K562 (cell line): ENCODE measurements at regions not wholly inside any gene's neighbourhood (a gene's known extent, or its start where the extent isn't known, plus 50 kb on each side); places are given as distances from the start of the nearest gene placed in this dataset.

Experiments used
- ATAC-seq: fragments of 200-7000 bp; cut with Tn5 transposase; 3 replicates; pipeline ENCODE4 v1.9.1; 2020; ENCODE audit warnings: moderate library complexity
- BruUV-seq: library from RNA; stranded (reverse); fragments of 400-500 nt; replicated peaks from 2 replicates; lab custom pipeline; 2021; lab: Mats Ljungman, UMichigan
- CTCF ChIA-PET: fragments of 300-600 bp; formaldehyde crosslinking; extraction: SDS; loops from one replicate; lab custom pipeline; 2021; ENCODE audit warnings: low intra/inter-chr PET ratio; lab: Yijun Ruan, JAX
- POLR2A ChIA-PET: fragments of 300-600, 350-650 bp; sonication (Branson Sonifier 250); formaldehyde crosslinking; extraction: SDS; loops from one replicate; lab custom pipeline; 2021; ENCODE audit warnings: antibody characterized with exemption, inconsistent platforms; lab: Yijun Ruan, JAX
- DNase-seq, 4 experiments: peaks; one replicate each; pipeline versions ENCODE4 v3.0.0 to v3.0.0-alpha.2; 2011 to 2018; ENCODE audit warnings: low spot score in 3 of 4, mixed read lengths in 3 of 4; ENCODE audit errors: extremely low read depth in 1 of 4
- FAIRE-seq: peaks from 2 replicates; lab custom pipeline; 2011; peaks lifted over from hg19 to GRCh38; lab: Jason Lieb, UNC
- H2AFZ ChIP-seq: 2 replicates; pipeline ENCODE4 v1.6.0; 2011; ENCODE audit warnings: low read depth, low read length, control low read depth, inconsistent platforms
- H3K27ac ChIP-seq: fragments of 200-600 bp; 3 replicates; pipeline ENCODE4 v1.8.0; 2011; ENCODE audit warnings: low read depth, mild to moderate bottlenecking, control low read depth, inconsistent platforms, low read length, moderate library complexity, mixed read lengths; ENCODE audit errors: extremely low read depth
- H3K27me3 ChIP-seq, 2 experiments: fragments of 300-600 bp in 1 of 2; 2 replicates in 1 of 2; 3 replicates in 1 of 2; pipeline versions ENCODE4 v1.6.0 to v1.8.0; 2011; ENCODE audit warnings: inconsistent platforms in 2 of 2, low read length in 2 of 2, mild to moderate bottlenecking in 1 of 2, mixed read lengths in 1 of 2, moderate library complexity in 1 of 2; ENCODE audit not compliant: control insufficient read depth in 2 of 2, insufficient read depth in 2 of 2
- H3K36me3 ChIP-seq: fragments of 300-600 bp; 3 replicates; pipeline ENCODE4 v1.8.0; 2011; ENCODE audit warnings: mild to moderate bottlenecking, low read length, inconsistent platforms; ENCODE audit not compliant: control insufficient read depth, insufficient read depth
- H3K4me1 ChIP-seq, 2 experiments: fragments of 200-600 bp in 1 of 2; replicated peaks in 1 of 2; 2 replicates in 1 of 2; 3 replicates in 1 of 2; pipeline versions ENCODE4 v1.5.1 to v1.8.0; 2011; ENCODE audit warnings: inconsistent platforms in 2 of 2, low read length in 2 of 2, mild to moderate bottlenecking in 1 of 2, mixed read lengths in 1 of 2, moderate library complexity in 1 of 2; ENCODE audit not compliant: control insufficient read depth in 2 of 2, insufficient read depth in 2 of 2
- H3K4me2 ChIP-seq: 2 replicates; pipeline ENCODE4 v1.6.1; 2011; ENCODE audit warnings: low read length, control low read depth, inconsistent platforms, mixed read lengths; ENCODE audit not compliant: insufficient read depth
- H3K4me3 ChIP-seq: fragments of 200-600 bp; sonication (generic), shearing (Covaris generic); 2 replicates; pipeline ENCODE4 v1.5.1; 2016; ENCODE audit warnings: control low read depth, inconsistent platforms
- H3K79me2 ChIP-seq: fragments of 200-600 bp; 3 replicates; pipeline ENCODE4 v1.8.0; 2011; ENCODE audit warnings: low read length, inconsistent platforms; ENCODE audit not compliant: control insufficient read depth, insufficient read depth
- H3K9ac ChIP-seq, 2 experiments: 2 replicates each; pipeline versions ENCODE4 v1.6.0 to v1.6.1; 2011; ENCODE audit warnings: low read depth in 2 of 2, low read length in 2 of 2, control low read depth in 1 of 2, inconsistent platforms in 1 of 2, mild to moderate bottlenecking in 1 of 2, mixed read lengths in 1 of 2; ENCODE audit not compliant: insufficient read depth in 1 of 2
- H3K9me1 ChIP-seq: one replicate; pipeline ENCODE4 v1.6.0; 2011; ENCODE audit warnings: inconsistent platforms, mild to moderate bottlenecking, low read length, moderate library complexity; ENCODE audit not compliant: control insufficient read depth, insufficient read depth
- H3K9me3 ChIP-seq: replicated peaks from 2 replicates; pipeline ENCODE4 v1.5.1; 2011; ENCODE audit warnings: low read depth, low read length, inconsistent platforms; ENCODE audit not compliant: control insufficient read depth, insufficient read depth
- H4K20me1 ChIP-seq: replicated peaks from 2 replicates; pipeline ENCODE4 v1.6.1; 2011; ENCODE audit warnings: low read length, inconsistent platforms, mixed read lengths; ENCODE audit not compliant: control insufficient read depth, insufficient read depth
- ADNP ChIP-seq: fragments of 200-800 bp; sonication (Bioruptor generic); IDR thresholded peaks from 2 replicates; pipeline ENCODE4 v1.6.1; 2016; ENCODE audit warnings: missing genetic modification characterization, missing compliant biosample characterization
- RBBP5 ChIP-seq: fragments of 200-600 bp; sonication (generic); IDR thresholded peaks from 2 replicates; pipeline ENCODE4 v1.6.1; 2012; ENCODE audit warnings: borderline replicate concordance, mild to moderate bottlenecking, low read length, control low read depth, inconsistent platforms; ENCODE audit not compliant: insufficient read depth, poor library complexity, severe bottlenecking
- SPI1 ChIP-seq: IDR thresholded peaks from 2 replicates; pipeline ENCODE4 v1.6.1; 2011; ENCODE audit warnings: low read depth, low read length, control low read depth, borderline replicate concordance
- SRF ChIP-seq, 2 experiments: fragments of 250-450, 450-650 bp in 1 of 2; sonication (Bioruptor Pico) in 1 of 2; sonication (generic) in 1 of 2; formaldehyde crosslinking; IDR thresholded peaks; 2 replicates each; pipeline versions ENCODE4 v1.5.0 to v1.5.1; 2020 to 2022; ENCODE audit warnings: mild to moderate bottlenecking in 1 of 2, missing genetic modification reagents in 1 of 2
- ZNF316 ChIP-seq: fragments of 450-650 bp; IDR thresholded peaks from 2 replicates; pipeline ENCODE4 v1.6.1; 2016
- WGBS: fragments of 100-300 bp; shearing (Covaris generic); methylation state at CpG from one replicate; pipeline ENCODE4 v1.1.6; 2016; ENCODE audit warnings: low coverage, mixed read lengths; ENCODE audit not compliant: insufficient coverage; ENCODE audit errors: missing lambda C conversion rate; 5-methylcytosine and 5-hydroxymethylcytosine counted together
- in situ Hi-C: fragments of 300-500 bp; cut with MboI; formaldehyde crosslinking; loops from 4 replicates; pipeline ENCODE4 v1.15.0; 2018; ENCODE audit warnings: inconsistent platforms, mixed read lengths
- intact Hi-C: fragments of 100-400 bp; cut with micrococcal nuclease; formaldehyde crosslinking; loops from 2 replicates; pipeline ENCODE4 v1.14.2; 2022
- TF ChIP-seq, protein P1 (sequence below), 2 experiments: fragments of 450-650 bp; conservative IDR thresholded peaks; 2 replicates each; pipeline ENCODE4 v1.6.1; 2017; ENCODE audit warnings: mild to moderate bottlenecking in 2 of 2, moderate library complexity in 2 of 2
- TF ChIP-seq, protein P2 (sequence below): fragments of 250-450 bp; sonication (Bioruptor Pico); IDR thresholded peaks from 2 replicates; pipeline ENCODE4 v1.5.0; 2021
- TF ChIP-seq, protein P3 (sequence below), 2 experiments: fragments of 450-650 bp in 1 of 2; sonication (generic) in 1 of 2; formaldehyde crosslinking in 1 of 2; IDR thresholded peaks; 2 replicates each; pipeline versions ENCODE4 v1.7.1 to v1.9.0; 2016 to 2022; ENCODE audit warnings: inconsistent platforms in 1 of 2, mild to moderate bottlenecking in 1 of 2, missing genetic modification reagents in 1 of 2

DNA sequence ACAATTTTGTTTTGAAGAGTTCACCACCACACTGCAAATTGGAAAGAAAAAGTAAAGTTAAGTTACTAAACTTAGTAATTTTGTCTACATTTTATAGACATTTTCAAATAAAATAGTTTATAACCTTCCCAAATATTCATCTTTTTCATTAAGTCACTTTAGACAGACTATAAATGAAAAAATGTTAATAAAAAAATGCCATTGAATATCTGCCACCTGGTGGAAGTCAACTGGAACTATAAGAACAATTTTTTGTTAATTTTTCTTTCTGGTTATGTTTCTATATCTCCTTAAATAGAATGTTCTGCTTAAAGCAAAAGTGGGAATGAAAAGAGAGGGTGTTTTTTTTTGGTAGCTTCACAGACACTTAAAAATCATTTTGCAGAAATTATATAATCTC is 534.4 kb upstream of the PCDH10 start (continued):
- TF ChIP-seq, protein P1, sequence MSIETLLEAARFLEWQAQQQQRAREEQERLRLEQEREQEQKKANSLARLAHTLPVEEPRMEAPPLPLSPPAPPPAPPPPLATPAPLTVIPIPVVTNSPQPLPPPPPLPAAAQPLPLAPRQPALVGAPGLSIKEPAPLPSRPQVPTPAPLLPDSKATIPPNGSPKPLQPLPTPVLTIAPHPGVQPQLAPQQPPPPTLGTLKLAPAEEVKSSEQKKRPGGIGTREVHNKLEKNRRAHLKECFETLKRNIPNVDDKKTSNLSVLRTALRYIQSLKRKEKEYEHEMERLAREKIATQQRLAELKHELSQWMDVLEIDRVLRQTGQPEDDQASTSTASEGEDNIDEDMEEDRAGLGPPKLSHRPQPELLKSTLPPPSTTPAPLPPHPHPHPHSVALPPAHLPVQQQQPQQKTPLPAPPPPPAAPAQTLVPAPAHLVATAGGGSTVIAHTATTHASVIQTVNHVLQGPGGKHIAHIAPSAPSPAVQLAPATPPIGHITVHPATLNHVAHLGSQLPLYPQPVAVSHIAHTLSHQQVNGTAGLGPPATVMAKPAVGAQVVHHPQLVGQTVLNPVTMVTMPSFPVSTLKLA (conservative IDR thresholded peaks at IDR 0.05), result no peak
- no peak for TF ChIP-seq SRF (CRISPR knock-in tag; IDR thresholded peaks at IDR 0.05)
- no peak for TF ChIP-seq SPI1

DNA sequence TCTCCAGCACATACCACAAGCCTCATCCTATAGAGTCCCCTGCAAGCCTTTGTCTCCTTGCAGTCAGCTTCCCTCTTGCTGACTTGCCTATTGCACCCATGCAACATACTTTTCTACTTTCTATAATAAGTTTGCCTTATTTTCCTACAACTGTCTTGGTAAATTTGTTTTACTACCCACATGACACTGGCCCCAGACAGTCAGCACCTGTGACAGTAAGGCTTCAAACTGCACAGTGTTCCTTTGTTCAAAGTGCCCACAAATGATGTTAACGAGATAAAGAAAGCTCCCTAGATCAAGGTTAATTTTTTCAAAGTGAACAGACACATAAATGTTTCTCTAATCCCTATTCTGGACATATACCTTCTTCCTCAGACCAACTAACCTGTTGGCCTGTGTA is 529.1 kb upstream of the PCDH10 start:
- H3K9ac ChIP-seq, result no peak overlapping the region
- DNase-seq (no peak), ATAC-seq (no peak), FAIRE-seq (no peak)
- ChIA-PET POLR2A (no interaction called here), CTCF (no interaction called here)
- H3K27me3 ChIP-seq, result no peaks in the 10 kb centered on the region
- H3K4me1 ChIP-seq, result no peaks in the 10 kb centered on the region
- no peak overlapping the region for H3K27ac ChIP-seq
- no TSS peak for BruUV-seq
- no peaks in the 10 kb centered on the region for H3K9me1 ChIP-seq
- no peaks in the 10 kb centered on the region for H3K79me2 ChIP-seq
- no peak overlapping the region for H3K4me2 ChIP-seq
- H3K9me3 ChIP-seq, result no peaks in the 10 kb centered on the region
- 0% methylated on average over 1 of the region's 1 CpG for WGBS
- H3K4me3 ChIP-seq, result no peak overlapping the region
- no peak overlapping the region for H2AFZ ChIP-seq
- in situ Hi-C loops (no loop called here), intact Hi-C loops (no loop called here)
- no peaks in the 10 kb centered on the region for H4K20me1 ChIP-seq
- no peaks in the 10 kb centered on the region for H3K36me3 ChIP-seq
- no peak for TF ChIP-seq ADNP
- TF ChIP-seq, protein P2, sequence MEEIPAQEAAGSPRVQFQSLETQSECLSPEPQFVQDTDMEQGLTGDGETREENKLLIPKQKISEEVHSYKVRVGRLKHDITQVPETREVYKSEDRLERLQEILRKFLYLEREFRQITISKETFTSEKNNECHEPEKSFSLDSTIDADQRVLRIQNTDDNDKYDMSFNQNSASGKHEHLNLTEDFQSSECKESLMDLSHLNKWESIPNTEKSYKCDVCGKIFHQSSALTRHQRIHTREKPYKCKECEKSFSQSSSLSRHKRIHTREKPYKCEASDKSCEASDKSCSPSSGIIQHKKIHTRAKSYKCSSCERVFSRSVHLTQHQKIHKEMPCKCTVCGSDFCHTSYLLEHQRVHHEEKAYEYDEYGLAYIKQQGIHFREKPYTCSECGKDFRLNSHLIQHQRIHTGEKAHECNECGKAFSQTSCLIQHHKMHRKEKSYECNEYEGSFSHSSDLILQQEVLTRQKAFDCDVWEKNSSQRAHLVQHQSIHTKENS, result no peak
- no peak for TF ChIP-seq RBBP5
- TF ChIP-seq ZNF316, result no peak
- TF ChIP-seq, protein P3, sequence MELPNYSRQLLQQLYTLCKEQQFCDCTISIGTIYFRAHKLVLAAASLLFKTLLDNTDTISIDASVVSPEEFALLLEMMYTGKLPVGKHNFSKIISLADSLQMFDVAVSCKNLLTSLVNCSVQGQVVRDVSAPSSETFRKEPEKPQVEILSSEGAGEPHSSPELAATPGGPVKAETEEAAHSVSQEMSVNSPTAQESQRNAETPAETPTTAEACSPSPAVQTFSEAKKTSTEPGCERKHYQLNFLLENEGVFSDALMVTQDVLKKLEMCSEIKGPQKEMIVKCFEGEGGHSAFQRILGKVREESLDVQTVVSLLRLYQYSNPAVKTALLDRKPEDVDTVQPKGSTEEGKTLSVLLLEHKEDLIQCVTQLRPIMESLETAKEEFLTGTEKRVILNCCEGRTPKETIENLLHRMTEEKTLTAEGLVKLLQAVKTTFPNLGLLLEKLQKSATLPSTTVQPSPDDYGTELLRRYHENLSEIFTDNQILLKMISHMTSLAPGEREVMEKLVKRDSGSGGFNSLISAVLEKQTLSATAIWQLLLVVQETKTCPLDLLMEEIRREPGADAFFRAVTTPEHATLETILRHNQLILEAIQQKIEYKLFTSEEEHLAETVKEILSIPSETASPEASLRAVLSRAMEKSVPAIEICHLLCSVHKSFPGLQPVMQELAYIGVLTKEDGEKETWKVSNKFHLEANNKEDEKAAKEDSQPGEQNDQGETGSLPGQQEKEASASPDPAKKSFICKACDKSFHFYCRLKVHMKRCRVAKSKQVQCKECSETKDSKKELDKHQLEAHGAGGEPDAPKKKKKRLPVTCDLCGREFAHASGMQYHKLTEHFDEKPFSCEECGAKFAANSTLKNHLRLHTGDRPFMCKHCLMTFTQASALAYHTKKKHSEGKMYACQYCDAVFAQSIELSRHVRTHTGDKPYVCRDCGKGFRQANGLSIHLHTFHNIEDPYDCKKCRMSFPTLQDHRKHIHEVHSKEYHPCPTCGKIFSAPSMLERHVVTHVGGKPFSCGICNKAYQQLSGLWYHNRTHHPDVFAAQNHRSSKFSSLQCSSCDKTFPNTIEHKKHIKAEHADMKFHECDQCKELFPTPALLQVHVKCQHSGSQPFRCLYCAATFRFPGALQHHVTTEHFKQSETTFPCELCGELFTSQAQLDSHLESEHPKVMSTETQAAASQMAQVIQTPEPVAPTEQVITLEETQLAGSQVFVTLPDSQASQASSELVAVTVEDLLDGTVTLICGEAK (IDR thresholded peaks at IDR 0.05), result no peak
- TF ChIP-seq, protein P3 (CRISPR knock-in tag; IDR thresholded peaks at IDR 0.05), result no peak
